HG03520 (cell line): ENCODE measurements at regions not wholly inside any gene's neighbourhood (a gene's known extent, or its start where the extent isn't known, plus 50 kb on each side); places are given as distances from the start of the nearest gene placed in this dataset.

Experiments used
- ATAC-seq: cut with Tn5 transposase; IDR thresholded peaks from one replicate; pipeline ENCODE4 v1.9.1; 2021; ENCODE audit warnings: mild to moderate bottlenecking, moderate library complexity; ENCODE audit not compliant: unreplicated experiment

- no peak for ATAC-seq
Measured at GRCh38 chr1:55706397-55706796, 491.2 kb upstream of the USP24 start.

GRCh38 chr1:55703726-55704363 is 488.7 kb upstream of the USP24 start:
- ATAC-seq, result no peak

DNA sequence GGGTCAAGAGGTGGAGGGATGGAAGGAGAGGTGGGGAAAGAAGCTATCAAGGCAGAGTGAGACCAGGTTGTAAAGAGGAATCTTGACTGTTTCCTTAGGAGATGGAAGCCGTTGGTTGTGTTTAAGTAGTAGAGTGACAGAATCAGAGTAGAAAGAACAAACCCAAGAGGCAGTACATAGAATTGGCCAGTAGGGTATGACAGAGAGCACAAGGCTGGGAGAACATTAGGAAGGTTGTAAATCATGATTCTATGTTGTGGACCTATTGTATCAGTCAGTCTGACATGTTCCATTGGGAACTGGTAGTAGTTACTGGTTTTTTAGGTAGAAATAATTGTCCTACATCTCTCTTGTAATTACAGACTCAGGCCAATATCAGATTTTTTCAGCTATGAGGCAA is 486.9 kb upstream of the USP24 start:
- ATAC-seq, result peak; percentile 87

- ATAC-seq, result no peak
Measured at GRCh38 chr1:55700359-55701130, 485.4 kb upstream of the USP24 start.

- no peak for ATAC-seq
Measured at GRCh38 chr1:55699228-55699627, 484.1 kb upstream of the USP24 start.

GRCh38 chr1:55697997-55698535 is 482.9 kb upstream of the USP24 start:
- no peak for ATAC-seq

DNA sequence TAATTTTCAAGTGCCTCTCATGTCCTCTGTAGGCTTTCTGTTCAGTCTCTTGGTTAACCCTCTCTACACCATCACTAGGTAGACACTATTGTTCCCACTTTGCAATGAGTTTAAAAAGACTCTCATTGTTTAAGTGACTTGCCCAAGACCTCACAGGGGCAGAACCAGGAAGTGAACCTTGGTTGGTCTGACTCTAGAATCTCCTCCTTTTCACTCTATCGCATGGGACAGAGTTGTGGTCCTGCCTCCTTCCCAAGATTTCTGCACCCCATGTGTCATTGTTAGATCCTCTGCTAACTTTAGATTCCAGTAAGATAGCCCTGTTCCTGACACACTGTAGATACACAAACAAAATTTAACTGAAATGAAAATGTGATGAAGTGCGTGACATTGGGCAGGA is 481.7 kb upstream of the USP24 start:
- no peak for ATAC-seq

- no peak for ATAC-seq
Measured at GRCh38 chr1:55696181-55696754, 481.1 kb upstream of the USP24 start.

DNA sequence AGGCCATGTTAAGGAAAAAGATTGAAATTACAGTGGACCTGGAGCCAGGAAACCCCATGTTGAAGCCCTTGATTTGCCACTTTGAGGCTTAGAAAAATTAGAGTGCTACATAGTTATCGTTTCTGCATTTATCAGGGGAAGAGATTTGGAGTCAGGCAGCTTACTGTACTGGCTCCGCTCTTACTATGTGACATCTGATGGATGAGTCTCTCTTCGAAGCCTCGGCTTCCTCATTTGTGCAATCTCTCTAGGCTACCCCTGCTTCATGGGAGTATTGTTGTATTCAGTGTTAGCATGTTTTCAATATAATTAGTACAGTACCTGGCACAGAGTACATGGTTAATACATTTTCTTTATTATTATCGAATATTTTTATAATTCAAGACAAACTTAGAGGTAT is 480.4 kb upstream of the USP24 start:
- no peak for ATAC-seq

- no peak for ATAC-seq
Measured at GRCh38 chr1:55695151-55695550, 480.0 kb upstream of the USP24 start.

GRCh38 chr1:55694310-55694801 is 479.2 kb upstream of the USP24 start:
- no peak for ATAC-seq

GRCh38 chr1:55692726-55693125 is 477.6 kb upstream of the USP24 start:
- ATAC-seq, result no peak

DNA sequence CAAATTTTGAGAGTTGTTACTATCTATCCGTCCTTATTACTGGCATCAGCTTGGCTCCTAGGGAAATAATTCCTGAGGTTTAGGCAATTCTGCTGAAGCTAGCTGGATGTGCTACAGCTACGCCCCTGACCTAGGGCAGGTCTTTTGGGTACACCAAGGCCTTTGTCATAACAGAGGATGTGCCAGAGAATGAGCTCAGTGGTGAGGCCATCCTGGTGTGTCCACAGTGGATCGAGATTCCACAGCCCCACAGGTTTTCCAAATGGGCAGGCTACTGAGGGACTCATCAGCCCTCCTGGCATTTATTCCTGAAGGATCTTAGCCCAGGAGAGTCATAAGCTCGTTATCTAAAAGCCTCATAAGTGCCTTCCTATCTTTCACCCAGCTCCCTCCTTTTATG is 475.2 kb upstream of the USP24 start:
- ATAC-seq, result no peak

GRCh38 chr1:55689800-55690199 is 474.6 kb upstream of the USP24 start:
- ATAC-seq, result no peak

- no peak for ATAC-seq
Measured at GRCh38 chr1:55685560-55685959, 470.4 kb upstream of the USP24 start.

DNA sequence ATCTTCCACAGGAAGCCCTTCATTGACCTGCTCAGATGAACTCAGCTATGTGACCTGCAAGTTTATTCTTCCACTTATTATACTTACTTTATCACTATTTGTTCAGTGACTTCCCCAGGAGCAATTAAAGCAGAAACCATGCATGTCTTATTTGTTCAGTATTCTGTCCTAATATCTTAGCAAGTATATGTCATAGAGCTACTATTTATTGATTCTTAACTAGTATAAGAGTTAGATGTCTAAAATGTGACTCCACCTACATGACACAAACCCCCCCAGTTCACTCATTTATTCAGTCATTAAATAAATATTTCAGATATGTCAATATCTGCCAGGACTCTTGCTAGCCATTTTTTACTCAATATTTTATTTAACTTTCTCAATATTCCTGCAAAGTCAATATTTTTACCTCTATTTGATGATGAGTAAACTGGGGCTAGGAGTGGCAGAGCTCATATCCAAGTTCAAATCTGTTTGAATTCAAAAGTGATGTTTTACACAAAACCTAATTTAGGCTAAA is 469.0 kb upstream of the USP24 start:
- ATAC-seq, result no peak

DNA sequence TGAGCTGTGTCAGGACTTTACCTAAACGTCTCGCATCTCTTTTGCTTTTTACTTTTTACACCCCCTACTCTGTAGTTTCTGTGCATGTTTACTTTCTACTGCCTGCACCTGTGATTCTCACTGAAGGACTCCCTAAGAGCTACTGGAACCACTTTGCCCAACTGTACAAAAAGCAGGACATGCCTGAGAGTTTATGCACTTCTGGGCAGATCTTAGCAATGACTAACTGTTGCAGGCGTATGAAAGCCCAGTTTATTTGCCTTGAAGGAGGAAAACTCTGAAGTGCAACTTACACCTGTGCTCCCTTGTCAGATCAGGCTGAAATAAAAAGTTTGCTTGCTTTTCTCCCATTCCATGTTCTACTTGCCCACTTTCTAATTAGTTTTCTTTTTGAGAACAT is 467.0 kb upstream of the USP24 start:
- ATAC-seq, result no peak

DNA sequence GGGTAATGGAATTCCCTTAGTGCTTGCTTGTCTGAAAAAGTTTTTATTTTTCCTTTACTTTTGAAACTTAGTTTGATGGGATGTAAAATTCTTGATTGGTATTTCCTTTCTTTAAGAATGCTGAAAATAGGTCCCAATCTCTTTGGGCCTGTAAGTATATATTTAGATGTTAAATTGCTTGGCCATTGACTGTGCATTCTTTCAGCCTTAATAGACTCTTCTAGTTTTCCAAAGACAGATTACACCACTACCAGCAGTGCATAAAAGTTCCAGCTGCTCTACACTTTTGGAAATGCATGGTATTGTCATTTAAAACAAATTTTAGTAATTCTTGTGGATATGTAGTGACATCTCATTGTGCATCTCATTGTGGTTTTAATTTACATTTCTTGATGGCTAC is 464.8 kb upstream of the USP24 start:
- ATAC-seq, result no peak

- no peak for ATAC-seq
Measured at GRCh38 chr1:55673416-55673815, 458.3 kb upstream of the USP24 start.

GRCh38 chr1:55670331-55671082 is 455.3 kb upstream of the USP24 start:
- ATAC-seq, result no peak

- ATAC-seq, result no peak
Measured at GRCh38 chr1:55669293-55669692, 454.1 kb upstream of the USP24 start.
